ENCODE measurements at regions not wholly inside any gene's neighbourhood (a gene's known extent, or its start where the extent isn't known, plus 50 kb on each side); places are given as distances from the start of the nearest gene placed in this dataset.
"Not testable (repeated sequence)": the region's sequence is repeated elsewhere in the genome, so short reads cannot be mapped to it uniquely, and the experiment has no call there.

DNA sequence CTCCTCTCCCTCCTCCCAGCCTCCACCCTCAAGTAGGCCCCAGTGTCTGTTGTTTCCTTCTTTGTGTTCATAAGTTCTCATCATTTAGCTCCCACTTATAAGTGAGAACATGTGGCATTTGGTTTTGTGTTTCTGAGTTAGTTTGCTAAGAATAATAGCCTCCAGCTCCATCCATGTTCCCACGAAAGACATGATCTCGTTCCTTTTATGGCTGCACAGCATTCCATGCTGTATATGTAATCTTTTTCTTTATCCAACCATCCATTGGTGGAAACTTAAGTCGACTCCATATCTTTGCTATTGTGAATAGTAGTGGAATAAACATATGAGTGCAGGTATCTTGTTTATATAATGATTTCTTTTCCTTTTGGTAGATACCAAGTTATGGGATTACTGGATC, 405.0 kb upstream of the RPS6KA3 start:
- not testable (repeated sequence) for TF ChIP-seq TAF1 (IDR thresholded peaks at IDR 0.05; ENCODE audit: control insufficient read depth, extremely low read depth, insufficient read depth, low read length, severe bottlenecking); CTCF (IDR thresholded peaks at IDR 0.05 in 2 of 3, conservative IDR thresholded peaks at IDR 0.05 in 1 of 3; ENCODE audit: insufficient read depth in 2 of 3, low read depth in 1 of 3, low read length in 3 of 3); EGR1 (conservative IDR thresholded peaks at IDR 0.05); POLR2A (conservative IDR thresholded peaks at IDR 0.05); E2F4 (CRISPR knock-in tag; IDR thresholded peaks at IDR 0.05; ENCODE audit: low read depth); ZFP36 (IDR thresholded peaks at IDR 0.05; ENCODE audit: low read depth, low read length, partially characterized antibody); MIER1 (IDR thresholded peaks at IDR 0.05; ENCODE audit: low read depth); RAD21 (CRISPR knock-in tag; conservative IDR thresholded peaks at IDR 0.05 in 1 of 2, IDR thresholded peaks at IDR 0.05 in 1 of 2); POLR2AphosphoS5 (IDR thresholded peaks at IDR 0.05; ENCODE audit: control insufficient read depth, insufficient read depth, low read depth, low read length); JUND (IDR thresholded peaks at IDR 0.05; ENCODE audit: borderline replicate concordance, low read depth, low read length); JUND (tag; IDR thresholded peaks at IDR 0.05; ENCODE audit: borderline replicate concordance, low read depth, low read length); ATF3 (IDR thresholded peaks at IDR 0.05); ATF3 (CRISPR knock-in tag; conservative IDR thresholded peaks at IDR 0.05); DNMT1 (IDR thresholded peaks at IDR 0.05); NFATC3 (IDR thresholded peaks at IDR 0.05)
- TF ChIP-seq, protein P1, sequence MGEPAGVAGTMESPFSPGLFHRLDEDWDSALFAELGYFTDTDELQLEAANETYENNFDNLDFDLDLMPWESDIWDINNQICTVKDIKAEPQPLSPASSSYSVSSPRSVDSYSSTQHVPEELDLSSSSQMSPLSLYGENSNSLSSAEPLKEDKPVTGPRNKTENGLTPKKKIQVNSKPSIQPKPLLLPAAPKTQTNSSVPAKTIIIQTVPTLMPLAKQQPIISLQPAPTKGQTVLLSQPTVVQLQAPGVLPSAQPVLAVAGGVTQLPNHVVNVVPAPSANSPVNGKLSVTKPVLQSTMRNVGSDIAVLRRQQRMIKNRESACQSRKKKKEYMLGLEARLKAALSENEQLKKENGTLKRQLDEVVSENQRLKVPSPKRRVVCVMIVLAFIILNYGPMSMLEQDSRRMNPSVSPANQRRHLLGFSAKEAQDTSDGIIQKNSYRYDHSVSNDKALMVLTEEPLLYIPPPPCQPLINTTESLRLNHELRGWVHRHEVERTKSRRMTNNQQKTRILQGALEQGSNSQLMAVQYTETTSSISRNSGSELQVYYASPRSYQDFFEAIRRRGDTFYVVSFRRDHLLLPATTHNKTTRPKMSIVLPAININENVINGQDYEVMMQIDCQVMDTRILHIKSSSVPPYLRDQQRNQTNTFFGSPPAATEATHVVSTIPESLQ (CRISPR knock-in tag; IDR thresholded peaks at IDR 0.05): not testable (repeated sequence)

Measured in K562 (cell line).